K562 (cell line): ENCODE measurements at regions not wholly inside any gene's neighbourhood (a gene's known extent, or its start where the extent isn't known, plus 50 kb on each side); places are given as distances from the start of the nearest gene placed in this dataset.

Experiments used
- HNRNPK ChIP-seq: fragments of 200-400 bp; formaldehyde crosslinking; IDR thresholded peaks from one replicate; pipeline ENCODE4 v1.6.1; 2018; ENCODE audit warnings: mild to moderate bottlenecking, low read depth, low read length; ENCODE audit not compliant: poor library complexity, severe bottlenecking
- ILF3 ChIP-seq: fragments of 450-650 bp; IDR thresholded peaks from 2 replicates; pipeline ENCODE4 v1.6.1; 2018; ENCODE audit warnings: antibody characterized with exemption, mild to moderate bottlenecking, moderate library complexity, borderline replicate concordance
- MTA2 ChIP-seq: fragments of 450-650 bp; IDR thresholded peaks from 2 replicates; pipeline ENCODE4 v1.6.1; 2016; ENCODE audit warnings: low read depth
- NR1H2 ChIP-seq: sonication (generic); formaldehyde crosslinking; IDR thresholded peaks from 2 replicates; pipeline ENCODE4 v1.4.0; 2020; ENCODE audit warnings: mild to moderate bottlenecking, missing genetic modification reagents
- NR2C2 ChIP-seq, 2 experiments: fragments of 200-800 bp in 1 of 2; sonication (Bioruptor generic) in 1 of 2; sonication (generic) in 1 of 2; formaldehyde crosslinking in 1 of 2; IDR thresholded peaks; 2 replicates each; pipeline versions ENCODE4 v1.6.1 to v1.8.0; 2016 to 2022; ENCODE audit warnings: mild to moderate bottlenecking in 1 of 2, missing compliant biosample characterization in 1 of 2, missing genetic modification characterization in 1 of 2, missing genetic modification reagents in 1 of 2
- POLR2H ChIP-seq: IDR thresholded peaks from 2 replicates; pipeline ENCODE4 v1.6.1; 2016; ENCODE audit warnings: missing genetic modification characterization, low read depth, mild to moderate bottlenecking, control low read depth, missing compliant biosample characterization, moderate library complexity
- ZBTB2 ChIP-seq: fragments of 450-650 bp; IDR thresholded peaks from 2 replicates; pipeline ENCODE4 v1.6.1; 2016; ENCODE audit warnings: antibody characterized with exemption
- ZNF3 ChIP-seq: fragments of 250-450 bp; sonication (Bioruptor Pico); IDR thresholded peaks from 2 replicates; pipeline ENCODE4 v1.5.0; 2021; ENCODE audit warnings: mild to moderate bottlenecking, moderate library complexity
- ZNF644 ChIP-seq: fragments of 200-800 bp; sonication (Bioruptor generic); IDR thresholded peaks from 2 replicates; pipeline ENCODE4 v1.6.1; 2016; ENCODE audit warnings: low read depth, missing genetic modification characterization, missing compliant biosample characterization
- TF ChIP-seq, protein P1 (sequence below), 2 experiments: fragments of 200-800 bp in 1 of 2; sonication (Bioruptor generic) in 1 of 2; sonication (generic) in 1 of 2; formaldehyde crosslinking in 1 of 2; IDR thresholded peaks in 1 of 2; conservative IDR thresholded peaks in 1 of 2; 2 replicates each; pipeline versions ENCODE4 v1.5.0 to v1.6.1; 2016 to 2020; ENCODE audit warnings: missing compliant biosample characterization in 1 of 2, missing genetic modification characterization in 1 of 2, missing genetic modification reagents in 1 of 2
- TF ChIP-seq, protein P2 (sequence below): fragments of 250-450 bp; sonication (Bioruptor Pico); IDR thresholded peaks from 2 replicates; pipeline ENCODE4 v1.8.0; 2022; ENCODE audit warnings: inconsistent platforms, mild to moderate bottlenecking, moderate library complexity, borderline replicate concordance
- TF ChIP-seq, protein P3 (sequence below): fragments of 450-650 bp; formaldehyde crosslinking; IDR thresholded peaks from 2 replicates; pipeline ENCODE4 v1.4.0; 2022; ENCODE audit warnings: missing genetic modification characterization

- TF ChIP-seq NR2C2 (CRISPR knock-in tag; IDR thresholded peaks at IDR 0.05) (no peak), NR2C2 (tag; IDR thresholded peaks at IDR 0.05) (no peak), ILF3 (no peak), POLR2H (tag) (no peak), ZNF3 (CRISPR knock-in tag) (no peak), HNRNPK (no peak), MTA2 (no peak), ZNF644 (tag) (no peak), ZBTB2 (no peak), NR1H2 (CRISPR knock-in tag) (no peak)
- TF ChIP-seq, protein P1, sequence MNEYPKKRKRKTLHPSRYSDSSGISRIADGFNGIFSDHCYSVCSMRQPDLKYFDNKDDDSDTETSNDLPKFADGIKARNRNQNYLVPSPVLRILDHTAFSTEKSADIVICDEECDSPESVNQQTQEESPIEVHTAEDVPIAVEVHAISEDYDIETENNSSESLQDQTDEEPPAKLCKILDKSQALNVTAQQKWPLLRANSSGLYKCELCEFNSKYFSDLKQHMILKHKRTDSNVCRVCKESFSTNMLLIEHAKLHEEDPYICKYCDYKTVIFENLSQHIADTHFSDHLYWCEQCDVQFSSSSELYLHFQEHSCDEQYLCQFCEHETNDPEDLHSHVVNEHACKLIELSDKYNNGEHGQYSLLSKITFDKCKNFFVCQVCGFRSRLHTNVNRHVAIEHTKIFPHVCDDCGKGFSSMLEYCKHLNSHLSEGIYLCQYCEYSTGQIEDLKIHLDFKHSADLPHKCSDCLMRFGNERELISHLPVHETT (CRISPR knock-in tag; conservative IDR thresholded peaks at IDR 0.05 in 1 of 2, IDR thresholded peaks at IDR 0.05 in 1 of 2): no peak
- TF ChIP-seq, protein P2, sequence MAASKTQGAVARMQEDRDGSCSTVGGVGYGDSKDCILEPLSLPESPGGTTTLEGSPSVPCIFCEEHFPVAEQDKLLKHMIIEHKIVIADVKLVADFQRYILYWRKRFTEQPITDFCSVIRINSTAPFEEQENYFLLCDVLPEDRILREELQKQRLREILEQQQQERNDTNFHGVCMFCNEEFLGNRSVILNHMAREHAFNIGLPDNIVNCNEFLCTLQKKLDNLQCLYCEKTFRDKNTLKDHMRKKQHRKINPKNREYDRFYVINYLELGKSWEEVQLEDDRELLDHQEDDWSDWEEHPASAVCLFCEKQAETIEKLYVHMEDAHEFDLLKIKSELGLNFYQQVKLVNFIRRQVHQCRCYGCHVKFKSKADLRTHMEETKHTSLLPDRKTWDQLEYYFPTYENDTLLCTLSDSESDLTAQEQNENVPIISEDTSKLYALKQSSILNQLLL (CRISPR knock-in tag): no peak
- TF ChIP-seq, protein P3, sequence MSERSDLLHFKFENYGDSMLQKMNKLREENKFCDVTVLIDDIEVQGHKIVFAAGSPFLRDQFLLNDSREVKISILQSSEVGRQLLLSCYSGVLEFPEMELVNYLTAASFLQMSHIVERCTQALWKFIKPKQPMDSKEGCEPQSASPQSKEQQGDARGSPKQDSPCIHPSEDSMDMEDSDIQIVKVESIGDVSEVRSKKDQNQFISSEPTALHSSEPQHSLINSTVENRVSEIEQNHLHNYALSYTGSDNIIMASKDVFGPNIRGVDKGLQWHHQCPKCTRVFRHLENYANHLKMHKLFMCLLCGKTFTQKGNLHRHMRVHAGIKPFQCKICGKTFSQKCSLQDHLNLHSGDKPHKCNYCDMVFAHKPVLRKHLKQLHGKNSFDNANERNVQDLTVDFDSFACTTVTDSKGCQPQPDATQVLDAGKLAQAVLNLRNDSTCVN (CRISPR knock-in tag): no peak
These were observed 444.9 kb upstream of the PKN2 start (continued) for GRCh38 chr1:88239205-88239604.
